ENCODE measurements at regions not wholly inside any gene's neighbourhood (a gene's known extent, or its start where the extent isn't known, plus 50 kb on each side); places are given as distances from the start of the nearest gene placed in this dataset.

GRCh38 chr4:75327804-75328512, 186.2 kb downstream of the RCHY1 start:
- Histone ChIP-seq H3K9ac (ENCODE audit: extremely low read depth, insufficient read length, low read length) (no peak overlapping the region), H3T11ph (ENCODE audit: low read length) (no peak overlapping the region), H3K4me1 (ENCODE audit: insufficient read depth, low read length) (no peaks in the 10 kb centered on the region), H4K8ac (replicated peaks; ENCODE audit: insufficient read length, low read depth, low read length) (no peak overlapping the region), H2BK5ac (ENCODE audit: insufficient read length, low read length) (no peak overlapping the region), H4K91ac (ENCODE audit: insufficient read length, low read depth, low read length) (no peak overlapping the region), H4K5ac (ENCODE audit: insufficient read length, low read depth, low read length) (no peak overlapping the region), H3K4ac (ENCODE audit: low read depth, low read length) (no peak overlapping the region), H3K27me3 (ENCODE audit: insufficient read depth, low read length) (no peaks in the 10 kb centered on the region), H3K23ac (ENCODE audit: insufficient read length, low read depth, low read length) (no peak overlapping the region), H2AFZ (ENCODE audit: low read length) (no peak overlapping the region), H2AK5ac (ENCODE audit: insufficient read length, low read length) (no peak overlapping the region), H2BK20ac (ENCODE audit: low read depth, low read length, poor library complexity, severe bottlenecking) (no peak overlapping the region), H3K14ac (ENCODE audit: insufficient read depth, low read length) (no peak overlapping the region), H3K79me1 (ENCODE audit: insufficient read depth, low read depth, low read length, poor library complexity, severe bottlenecking) (no peaks in the 10 kb centered on the region), H3K27ac (ENCODE audit: insufficient read length, low read depth, low read length) (no peak overlapping the region), H4K20me1 (ENCODE audit: control insufficient read depth, insufficient read depth, insufficient read length) (no peaks in the 10 kb centered on the region), H3K18ac (ENCODE audit: insufficient read length, low read depth, low read length) (no peak overlapping the region), H3K79me2 (ENCODE audit: insufficient read depth, low read length) (no peaks in the 10 kb centered on the region), H3K56ac (ENCODE audit: insufficient read length, low read depth, low read length) (no peak overlapping the region), H3K4me2 (ENCODE audit: insufficient read depth, insufficient read length, low read length) (no peak overlapping the region), H2BK15ac (ENCODE audit: low read depth, low read length) (no peak overlapping the region), H2BK12ac (ENCODE audit: insufficient read length, low read depth, low read length) (no peak overlapping the region), H2BK120ac (ENCODE audit: low read depth, low read length, poor library complexity, severe bottlenecking) (no peak overlapping the region), H3K23me2 (ENCODE audit: insufficient read length, low read depth, low read length, poor library complexity, severe bottlenecking) (no peaks in the 10 kb centered on the region), H3K9me3 (ENCODE audit: control insufficient read depth, low read depth, low read length) (no peaks in the 10 kb centered on the region)
- Mint-ChIP-seq H3K4me1 (peaks cover 24 to 36% of the 10 kb centered on the region in 2 experiments), H3K27me3 (ENCODE audit: low read depth) (no peaks in the 10 kb centered on the region), H3K27ac (no peak overlapping the region), H3K36me3 (ENCODE audit: insufficient read depth in 1 of 3, low read depth in 3 of 3) (peaks cover 0 to 10% (median 3%) of the 10 kb centered on the region in 3 experiments; a peak in 2 of 7 replicates), H3K9me3 (peaks cover 6 to 14% of the 10 kb centered on the region in 2 experiments; a peak in 4 of 5 replicates), H3K4me3 (no peak overlapping the region)
- no CpG with 5 or more reads among the region's 4 CpGs for WGBS (ENCODE audit: extremely low coverage, insufficient read length, low lambda C conversion rate)
- TF ChIP-seq, protein P1, sequence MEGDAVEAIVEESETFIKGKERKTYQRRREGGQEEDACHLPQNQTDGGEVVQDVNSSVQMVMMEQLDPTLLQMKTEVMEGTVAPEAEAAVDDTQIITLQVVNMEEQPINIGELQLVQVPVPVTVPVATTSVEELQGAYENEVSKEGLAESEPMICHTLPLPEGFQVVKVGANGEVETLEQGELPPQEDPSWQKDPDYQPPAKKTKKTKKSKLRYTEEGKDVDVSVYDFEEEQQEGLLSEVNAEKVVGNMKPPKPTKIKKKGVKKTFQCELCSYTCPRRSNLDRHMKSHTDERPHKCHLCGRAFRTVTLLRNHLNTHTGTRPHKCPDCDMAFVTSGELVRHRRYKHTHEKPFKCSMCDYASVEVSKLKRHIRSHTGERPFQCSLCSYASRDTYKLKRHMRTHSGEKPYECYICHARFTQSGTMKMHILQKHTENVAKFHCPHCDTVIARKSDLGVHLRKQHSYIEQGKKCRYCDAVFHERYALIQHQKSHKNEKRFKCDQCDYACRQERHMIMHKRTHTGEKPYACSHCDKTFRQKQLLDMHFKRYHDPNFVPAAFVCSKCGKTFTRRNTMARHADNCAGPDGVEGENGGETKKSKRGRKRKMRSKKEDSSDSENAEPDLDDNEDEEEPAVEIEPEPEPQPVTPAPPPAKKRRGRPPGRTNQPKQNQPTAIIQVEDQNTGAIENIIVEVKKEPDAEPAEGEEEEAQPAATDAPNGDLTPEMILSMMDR (conservative IDR thresholded peaks at IDR 0.05) = no peak
- DNase-seq = no peak

Data from H9 (cell line).